GM12873 (cell line): ENCODE measurements at regions not wholly inside any gene's neighbourhood (a gene's known extent, or its start where the extent isn't known, plus 50 kb on each side); places are given as distances from the start of the nearest gene placed in this dataset.

Experiments
- TF ChIP-seq, protein P1 (sequence below): IDR thresholded peaks from 2 replicates; pipeline ENCODE4 v1.5.1; 2012; ENCODE audit warnings: low read depth, mild to moderate bottlenecking, moderate library complexity, low read length, control low read depth; ENCODE audit not compliant: insufficient read depth; ENCODE audit errors: missing control alignments

DNA sequence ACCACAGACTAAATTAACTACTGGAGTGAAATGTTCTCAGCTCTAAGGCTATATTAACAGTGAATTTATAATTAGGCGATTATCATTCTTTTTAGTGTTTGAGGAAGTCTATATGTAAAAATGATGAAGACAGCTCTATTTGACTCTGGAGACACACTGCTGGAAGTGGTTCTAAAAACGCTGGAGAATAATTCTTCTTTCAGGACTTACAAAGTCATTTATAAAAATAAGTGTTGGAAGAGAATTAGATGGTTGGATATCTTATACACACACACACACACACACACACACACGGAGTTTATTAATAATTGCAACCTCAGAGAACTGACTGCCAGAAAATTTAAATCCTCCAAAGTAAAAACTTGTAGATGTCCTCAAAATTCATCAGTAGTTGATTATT, 1171.3 kb downstream of the EFNB2 start:
- TF ChIP-seq, protein P1, sequence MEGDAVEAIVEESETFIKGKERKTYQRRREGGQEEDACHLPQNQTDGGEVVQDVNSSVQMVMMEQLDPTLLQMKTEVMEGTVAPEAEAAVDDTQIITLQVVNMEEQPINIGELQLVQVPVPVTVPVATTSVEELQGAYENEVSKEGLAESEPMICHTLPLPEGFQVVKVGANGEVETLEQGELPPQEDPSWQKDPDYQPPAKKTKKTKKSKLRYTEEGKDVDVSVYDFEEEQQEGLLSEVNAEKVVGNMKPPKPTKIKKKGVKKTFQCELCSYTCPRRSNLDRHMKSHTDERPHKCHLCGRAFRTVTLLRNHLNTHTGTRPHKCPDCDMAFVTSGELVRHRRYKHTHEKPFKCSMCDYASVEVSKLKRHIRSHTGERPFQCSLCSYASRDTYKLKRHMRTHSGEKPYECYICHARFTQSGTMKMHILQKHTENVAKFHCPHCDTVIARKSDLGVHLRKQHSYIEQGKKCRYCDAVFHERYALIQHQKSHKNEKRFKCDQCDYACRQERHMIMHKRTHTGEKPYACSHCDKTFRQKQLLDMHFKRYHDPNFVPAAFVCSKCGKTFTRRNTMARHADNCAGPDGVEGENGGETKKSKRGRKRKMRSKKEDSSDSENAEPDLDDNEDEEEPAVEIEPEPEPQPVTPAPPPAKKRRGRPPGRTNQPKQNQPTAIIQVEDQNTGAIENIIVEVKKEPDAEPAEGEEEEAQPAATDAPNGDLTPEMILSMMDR, result no peak

DNA sequence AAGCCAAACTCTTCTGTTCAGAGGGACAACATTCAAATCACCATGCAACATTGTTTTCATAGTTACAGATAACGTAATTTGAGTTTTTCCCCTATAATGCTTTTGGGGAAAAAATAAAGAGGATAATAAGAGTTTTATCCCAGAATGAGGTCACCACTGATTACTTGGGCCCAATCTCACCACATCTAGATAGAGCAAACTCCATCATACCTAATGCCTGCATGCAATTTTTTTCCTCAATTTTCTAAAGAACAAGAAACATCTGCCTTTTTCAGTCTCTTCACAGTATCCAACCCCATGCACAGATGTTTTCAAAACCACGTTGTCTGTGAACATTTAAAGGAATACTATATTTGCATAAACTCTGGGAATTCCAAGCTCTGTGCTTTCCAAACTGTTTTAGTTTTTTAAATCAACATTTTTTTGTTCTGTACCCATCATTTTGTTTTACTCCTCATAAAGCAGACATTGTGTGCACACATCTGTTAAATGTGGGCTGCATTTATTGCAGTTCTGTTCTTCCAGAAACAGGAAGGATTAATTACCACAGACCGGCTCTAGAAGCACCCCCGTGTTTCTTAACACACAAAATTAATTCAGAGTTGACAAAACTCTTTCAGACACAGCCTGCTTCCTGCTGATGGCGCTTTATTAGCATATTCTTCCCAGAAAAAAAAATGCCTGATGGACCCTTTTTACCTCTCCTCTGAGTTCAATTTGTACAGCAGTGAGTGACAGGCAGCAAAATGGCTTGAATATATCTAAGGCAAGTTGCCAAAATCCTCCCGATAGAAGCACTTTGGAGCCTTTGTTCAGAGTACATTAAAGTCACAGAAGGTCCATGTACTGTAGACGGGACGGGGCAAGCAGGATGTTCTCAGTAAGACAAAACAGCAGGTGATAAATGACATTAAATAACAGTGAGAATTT, 1171.9 kb downstream of the EFNB2 start:
- TF ChIP-seq, protein P1, result no peak

DNA sequence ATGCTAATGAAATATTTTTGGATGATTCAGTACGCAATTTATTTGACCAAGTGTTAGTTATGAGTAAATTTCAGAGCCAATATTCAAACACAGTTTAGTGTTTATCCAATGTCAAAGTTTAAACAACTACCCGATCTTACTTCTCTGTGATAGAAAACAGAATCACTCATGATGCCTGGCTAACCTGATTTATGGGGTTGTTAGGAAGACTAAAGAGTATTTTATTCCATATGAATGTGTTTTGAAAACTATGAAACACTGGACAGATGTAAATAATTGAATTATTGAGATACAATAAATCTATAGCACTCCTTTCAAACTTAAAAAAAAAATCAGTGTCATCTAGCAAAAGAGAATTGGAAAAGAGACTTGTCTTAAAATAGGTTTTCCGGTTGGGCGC, 1181.8 kb downstream of the EFNB2 start:
- TF ChIP-seq, protein P1, result no peak

DNA sequence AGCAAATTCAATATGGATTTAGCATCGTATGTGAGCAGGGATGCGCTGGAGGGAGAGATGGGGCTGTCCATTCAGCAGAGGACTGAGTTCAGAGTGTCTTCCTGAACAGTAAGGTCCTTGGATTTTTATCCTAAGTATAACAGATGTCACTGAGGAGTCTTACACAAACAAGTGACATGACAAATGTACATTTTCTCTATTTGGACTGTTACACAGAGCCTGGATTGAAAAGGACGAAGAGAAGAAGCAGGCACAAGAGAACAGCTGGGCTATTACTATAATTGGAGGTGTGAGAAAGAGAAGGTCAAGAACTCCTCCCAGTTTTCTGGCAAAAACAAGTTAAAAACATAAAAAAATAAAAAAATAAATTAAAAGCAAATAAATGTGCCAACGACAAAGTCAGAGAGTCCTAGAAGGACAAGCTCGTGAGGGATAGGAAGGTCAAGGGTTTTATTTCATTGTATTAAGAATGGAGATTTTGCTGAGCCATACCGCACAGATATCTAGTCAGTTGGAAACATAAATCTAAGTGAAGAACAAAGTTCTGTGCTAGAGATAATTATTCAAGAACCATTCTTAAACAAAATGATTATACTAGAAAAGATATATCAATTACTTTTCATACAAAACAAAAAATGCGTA, 1186.3 kb downstream of the EFNB2 start:
- TF ChIP-seq, protein P1, result no peak

DNA sequence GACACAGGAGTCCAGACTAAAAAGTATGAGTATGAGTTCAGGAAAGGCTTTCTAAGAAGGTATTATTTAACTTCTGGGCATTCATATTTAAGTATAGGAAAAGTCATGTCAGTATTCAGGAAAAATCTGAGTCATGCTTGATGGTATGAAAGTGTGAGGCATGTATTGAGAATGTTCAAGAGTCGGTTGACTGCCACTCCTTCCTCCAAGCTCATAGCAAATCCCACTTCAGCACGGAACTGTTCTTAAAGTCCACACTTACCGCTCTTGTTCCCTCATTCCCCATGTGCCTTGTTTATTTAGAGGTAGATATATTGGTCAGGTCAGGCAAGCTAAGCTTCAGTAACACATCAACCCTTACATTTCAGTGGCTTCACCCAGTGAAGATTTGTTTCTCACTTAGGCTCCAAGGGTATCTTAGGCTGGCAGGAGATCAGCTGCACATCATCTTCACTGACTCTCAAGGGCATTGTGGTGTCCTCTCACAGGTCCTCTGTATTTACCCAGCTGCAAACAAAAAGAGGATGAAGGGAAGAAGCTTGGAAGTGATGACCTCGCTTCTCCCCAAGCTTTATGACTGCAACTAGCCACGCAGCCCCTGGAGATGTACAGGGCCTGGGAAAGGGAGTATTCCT, 1189.2 kb downstream of the EFNB2 start:
- TF ChIP-seq, protein P1, result no peak

DNA sequence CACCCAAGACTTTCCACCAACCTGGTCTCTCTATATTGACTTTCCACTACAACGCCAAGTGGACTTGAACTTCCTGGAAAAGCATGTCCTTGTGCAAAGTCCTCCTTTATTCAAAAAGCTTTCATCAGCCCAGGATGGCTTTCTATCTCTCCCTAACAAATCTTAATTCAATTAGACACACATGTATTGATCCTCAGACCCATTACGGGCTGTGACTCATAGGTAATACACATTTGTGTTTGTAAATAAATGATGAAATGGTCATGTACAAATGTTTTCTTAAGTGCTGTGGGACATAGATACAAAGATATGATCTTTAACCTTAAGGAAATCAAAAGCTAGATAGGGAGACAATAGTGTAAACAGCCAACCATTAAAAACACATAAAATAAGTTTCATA, 1189.7 kb downstream of the EFNB2 start:
- TF ChIP-seq, protein P1, result no peak

DNA sequence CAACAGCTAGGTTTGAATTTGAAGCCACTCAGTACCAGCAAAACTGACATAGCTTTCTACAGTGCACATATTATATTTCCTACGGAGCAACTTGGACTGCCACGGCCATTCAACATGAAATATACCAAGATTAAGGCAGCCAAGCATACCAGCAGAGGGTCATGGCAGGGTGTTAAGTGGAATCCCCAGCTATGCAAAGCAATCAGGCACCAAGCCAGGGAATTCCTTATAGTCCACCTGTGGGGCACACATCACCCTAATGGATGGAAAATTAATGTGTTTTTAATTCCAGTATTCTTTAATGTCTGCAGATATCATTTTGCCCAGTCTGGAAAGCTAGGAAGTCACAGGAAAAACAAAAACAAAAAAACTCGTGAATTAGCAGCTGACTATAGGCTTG, 1190.3 kb downstream of the EFNB2 start:
- TF ChIP-seq, protein P1, result no peak
